Inferior parietal cortex (tissue), 1 donor: ENCODE measurements at regions not wholly inside any gene's neighbourhood (a gene's known extent, or its start where the extent isn't known, plus 50 kb on each side); places are given as distances from the start of the nearest gene placed in this dataset.
"Not testable (repeated sequence)": the region's sequence is repeated elsewhere in the genome, so short reads cannot be mapped to it uniquely, and the experiment has no call there.

ENCODE experiments used
- DNase-seq: peaks from one replicate; pipeline ENCODE4 v3.0.0-alpha.2; 2016; ENCODE audit errors: extremely low spot score

DNA sequence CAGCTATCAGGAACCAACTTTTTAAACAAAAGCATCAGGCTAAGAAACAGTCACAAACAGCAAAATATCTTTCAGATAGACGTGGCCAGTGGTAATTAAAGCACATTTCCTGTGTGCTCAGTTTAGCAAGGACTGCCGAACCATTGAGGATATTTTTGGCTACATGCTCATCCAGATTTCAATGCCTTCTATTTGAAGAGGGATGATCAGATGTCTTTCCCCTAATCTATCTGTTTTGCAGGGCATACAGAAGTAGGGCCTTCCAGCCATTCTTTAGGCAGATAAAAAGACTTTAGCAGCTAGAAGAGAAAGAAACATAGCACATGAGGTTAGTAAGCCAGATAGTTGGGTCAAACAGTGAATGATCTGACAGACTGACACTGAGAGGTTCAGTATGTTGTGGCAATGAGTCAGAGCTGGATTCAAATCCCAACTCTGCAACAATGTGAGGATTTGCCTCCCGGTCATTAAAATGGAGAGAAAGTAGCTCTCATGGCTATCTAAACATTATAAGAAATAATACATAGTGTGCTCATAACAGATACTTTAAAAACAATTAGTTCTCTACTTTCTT, 100.0 kb upstream of the PRKG2 start:
- DNase-seq, result no peak

DNA sequence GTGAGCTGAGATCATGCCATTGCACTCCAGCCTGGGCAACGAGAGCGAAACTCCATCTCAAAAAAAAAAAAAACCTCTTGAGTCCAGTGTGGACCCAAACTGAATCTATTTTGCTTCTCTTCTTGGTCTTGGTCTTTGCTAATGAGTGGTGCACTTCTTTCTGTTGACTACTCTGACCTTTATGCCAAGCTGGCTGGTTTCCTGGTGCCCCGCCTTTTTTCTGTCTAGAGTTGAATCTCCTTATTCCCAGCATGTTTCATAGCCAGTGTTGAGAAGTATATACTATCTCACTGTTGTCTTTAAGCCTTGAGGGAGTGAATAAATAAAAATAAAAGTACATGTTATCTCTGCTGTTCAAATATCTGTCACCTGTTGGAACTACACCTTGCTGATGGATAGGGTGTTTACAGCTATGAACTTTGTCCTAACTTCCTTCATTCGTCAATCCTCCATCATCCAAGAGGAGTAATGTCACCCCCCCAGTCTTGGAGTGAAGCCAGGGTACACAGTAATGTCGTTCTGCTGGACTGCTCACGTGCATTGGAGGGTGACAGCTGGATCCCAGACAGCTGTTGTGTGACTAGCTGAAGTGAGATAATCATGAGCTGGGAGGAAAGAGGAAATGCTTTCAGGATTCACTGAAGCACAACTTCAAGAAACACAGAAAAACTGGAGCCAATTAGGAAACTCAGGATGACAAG, 99.3 kb upstream of the PRKG2 start:
- no peak for DNase-seq

DNA sequence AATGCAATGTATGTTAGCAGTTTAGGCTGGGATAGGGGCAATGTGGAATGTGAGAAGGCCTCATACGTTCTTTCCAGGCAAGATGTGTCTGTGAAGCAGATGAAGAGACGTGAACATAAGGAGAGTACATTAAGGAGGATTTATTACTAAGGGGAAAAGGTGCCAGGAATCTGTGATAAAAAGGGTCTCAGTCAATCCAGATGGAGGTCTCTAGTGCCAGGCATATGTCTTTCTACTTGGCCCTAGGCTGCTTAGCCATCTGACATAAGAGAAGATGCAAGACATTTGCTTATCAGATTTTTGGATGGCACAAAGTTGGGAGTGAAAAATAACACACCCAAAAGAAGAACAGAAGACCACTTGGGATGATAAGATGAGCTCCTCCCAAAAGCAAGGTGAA, 93.0 kb upstream of the PRKG2 start:
- DNase-seq, result no peak

DNA sequence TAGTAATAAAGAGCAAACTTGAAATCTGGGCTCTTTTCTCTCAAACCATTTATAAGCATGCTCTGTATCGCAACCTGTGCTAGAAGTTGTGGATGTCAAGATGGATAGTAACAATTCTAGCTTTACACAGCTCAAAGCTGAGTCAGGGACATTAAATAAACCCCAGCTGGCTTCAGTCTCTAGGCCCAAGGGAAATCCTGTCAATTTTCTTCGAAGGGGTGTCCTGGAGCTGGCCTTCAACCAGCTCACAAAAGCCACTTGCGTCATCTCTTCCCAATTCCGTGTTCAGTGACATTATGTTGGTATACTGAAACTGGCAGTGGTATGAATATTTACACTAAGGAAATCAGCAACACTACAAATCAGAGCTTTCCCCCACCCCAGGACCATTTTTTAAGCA, 89.8 kb upstream of the PRKG2 start:
- DNase-seq, result no peak

DNA sequence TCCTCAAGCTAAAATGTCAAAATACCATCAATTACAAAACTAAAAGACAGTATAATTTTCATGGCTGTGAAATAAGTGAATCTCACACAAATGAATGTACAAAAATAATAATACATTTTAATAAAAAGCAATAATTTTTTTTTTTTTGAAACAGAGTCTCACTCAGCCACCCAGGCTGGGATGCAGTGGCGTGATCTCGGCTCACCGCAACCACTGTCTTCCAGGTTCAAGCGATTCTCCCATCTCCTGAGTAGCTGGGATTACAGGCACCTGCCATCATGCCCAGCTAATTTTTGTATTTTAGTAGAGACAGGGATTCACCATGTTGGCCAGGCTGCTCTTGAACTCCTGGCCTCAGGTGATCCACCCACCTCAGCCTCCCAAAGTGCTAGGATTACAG, 85.3 kb upstream of the PRKG2 start:
- not testable (repeated sequence) for DNase-seq

DNA sequence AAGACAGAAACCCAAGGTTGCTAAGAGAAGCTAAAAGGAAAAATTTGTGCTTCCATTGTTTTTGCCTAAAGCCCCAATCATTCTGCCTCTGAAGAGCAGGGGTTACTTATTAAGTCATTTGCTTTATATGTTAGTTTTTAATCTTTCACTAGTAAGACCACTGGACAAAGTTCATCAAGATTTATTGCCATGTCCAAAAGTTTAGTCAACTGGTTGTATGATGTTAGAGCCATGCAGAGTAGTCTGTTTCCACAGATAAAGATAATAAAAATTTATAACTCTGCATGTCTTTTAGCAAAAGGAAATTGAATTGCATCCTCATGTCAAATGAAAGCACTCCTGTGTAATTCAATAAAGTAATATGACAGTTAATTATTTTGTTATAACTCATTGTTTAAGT, 75.8 kb upstream of the PRKG2 start:
- no peak for DNase-seq

DNA sequence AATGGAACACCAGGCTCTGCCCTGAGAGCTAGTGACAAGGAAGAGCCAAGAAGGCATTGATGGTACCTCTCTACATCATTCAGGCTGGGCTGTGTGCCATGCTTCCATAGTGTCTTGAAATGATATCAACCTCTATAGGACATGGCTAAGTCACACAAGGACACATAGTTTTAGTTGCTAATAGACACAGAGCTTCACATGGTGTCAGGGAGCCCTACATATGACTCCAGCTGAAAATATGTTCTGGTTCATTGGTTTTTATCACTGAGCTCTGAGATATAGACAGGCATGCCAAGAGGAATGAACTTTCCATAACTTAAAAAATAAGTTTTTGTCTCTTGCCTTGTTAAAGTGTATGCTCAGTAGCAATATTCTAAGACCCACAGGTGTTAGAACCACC, 72.1 kb upstream of the PRKG2 start:
- DNase-seq, result no peak

DNA sequence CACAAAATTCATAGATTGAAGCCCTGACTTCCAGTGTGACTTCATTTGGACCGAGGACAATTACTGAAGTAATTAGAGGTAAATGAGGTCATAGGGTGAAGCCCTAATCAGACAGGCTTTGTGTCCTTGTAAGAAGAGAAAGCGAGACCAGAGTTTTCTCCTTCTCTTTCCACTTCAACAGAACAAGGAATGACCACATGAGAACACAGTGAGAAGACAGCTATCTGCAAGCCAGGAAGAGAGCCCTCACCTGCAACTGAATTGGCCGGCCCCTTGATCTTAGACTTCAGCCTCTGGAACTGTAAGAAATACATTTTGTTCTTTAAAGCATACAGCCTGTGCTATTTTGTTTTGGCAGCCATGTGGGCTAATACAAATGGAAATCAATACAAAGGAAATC, 67.1 kb upstream of the PRKG2 start:
- DNase-seq, result no peak

DNA sequence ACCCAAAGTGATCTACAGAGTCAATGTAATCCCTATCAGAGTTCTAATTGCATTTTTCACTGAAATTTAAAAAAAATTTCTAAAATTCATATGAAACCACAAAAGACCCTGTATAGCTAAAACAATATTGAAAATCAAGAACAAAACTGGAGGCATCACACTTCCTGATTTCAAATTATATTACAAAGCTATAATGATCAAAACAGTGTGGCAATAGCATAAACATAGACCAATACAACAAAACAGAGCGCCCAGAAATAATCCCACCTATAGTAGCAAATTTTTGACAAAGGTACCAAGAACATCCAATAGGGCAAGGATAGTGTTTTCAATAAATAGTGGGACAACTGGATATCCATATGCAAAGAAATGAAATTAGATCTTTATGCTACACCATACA, 59.4 kb upstream of the PRKG2 start:
- no peak for DNase-seq

DNA sequence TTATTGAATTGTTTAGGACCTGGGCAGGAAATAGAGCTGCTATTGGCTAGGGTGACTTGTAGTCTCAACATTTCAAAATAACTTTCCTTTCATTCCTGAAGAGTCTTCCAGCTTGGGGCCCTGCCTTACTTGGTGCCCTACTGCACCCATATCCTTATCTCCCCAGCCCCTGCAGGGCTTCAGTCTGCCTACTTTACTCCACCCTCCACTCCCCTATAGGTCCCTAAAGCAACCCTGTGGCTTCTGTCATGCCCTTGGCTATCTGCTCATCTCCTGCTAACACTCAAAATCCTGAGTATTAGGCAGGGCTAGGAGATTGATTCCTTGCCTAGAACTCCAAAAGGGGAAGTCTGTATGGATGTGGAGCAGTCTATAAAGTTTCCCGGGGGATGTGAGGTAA, 57.6 kb upstream of the PRKG2 start:
- DNase-seq, result no peak
